ENCODE measurements at regions not wholly inside any gene's neighbourhood (a gene's known extent, or its start where the extent isn't known, plus 50 kb on each side); places are given as distances from the start of the nearest gene placed in this dataset.

DNA sequence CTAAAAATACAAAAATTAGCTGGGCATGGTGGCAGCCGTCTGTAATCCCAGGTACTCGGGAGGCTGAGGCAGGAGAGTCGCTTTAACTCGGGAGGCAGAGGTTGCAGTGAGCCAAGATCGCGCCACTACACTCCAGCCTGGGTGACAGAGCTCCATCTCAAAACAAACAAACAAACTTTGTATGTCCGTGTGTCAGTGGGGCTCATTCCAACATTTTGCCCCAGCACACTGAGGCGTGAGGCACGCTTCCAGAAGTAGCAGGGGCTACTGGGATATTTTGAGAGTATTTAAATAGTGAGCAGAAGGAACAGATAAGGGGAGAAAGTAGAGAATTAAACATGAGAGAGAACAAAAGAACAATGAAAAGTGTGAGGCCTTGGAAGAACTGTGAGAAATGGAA, 83.3 kb upstream of the TANK start:
- no peak for DNase-seq

DNA sequence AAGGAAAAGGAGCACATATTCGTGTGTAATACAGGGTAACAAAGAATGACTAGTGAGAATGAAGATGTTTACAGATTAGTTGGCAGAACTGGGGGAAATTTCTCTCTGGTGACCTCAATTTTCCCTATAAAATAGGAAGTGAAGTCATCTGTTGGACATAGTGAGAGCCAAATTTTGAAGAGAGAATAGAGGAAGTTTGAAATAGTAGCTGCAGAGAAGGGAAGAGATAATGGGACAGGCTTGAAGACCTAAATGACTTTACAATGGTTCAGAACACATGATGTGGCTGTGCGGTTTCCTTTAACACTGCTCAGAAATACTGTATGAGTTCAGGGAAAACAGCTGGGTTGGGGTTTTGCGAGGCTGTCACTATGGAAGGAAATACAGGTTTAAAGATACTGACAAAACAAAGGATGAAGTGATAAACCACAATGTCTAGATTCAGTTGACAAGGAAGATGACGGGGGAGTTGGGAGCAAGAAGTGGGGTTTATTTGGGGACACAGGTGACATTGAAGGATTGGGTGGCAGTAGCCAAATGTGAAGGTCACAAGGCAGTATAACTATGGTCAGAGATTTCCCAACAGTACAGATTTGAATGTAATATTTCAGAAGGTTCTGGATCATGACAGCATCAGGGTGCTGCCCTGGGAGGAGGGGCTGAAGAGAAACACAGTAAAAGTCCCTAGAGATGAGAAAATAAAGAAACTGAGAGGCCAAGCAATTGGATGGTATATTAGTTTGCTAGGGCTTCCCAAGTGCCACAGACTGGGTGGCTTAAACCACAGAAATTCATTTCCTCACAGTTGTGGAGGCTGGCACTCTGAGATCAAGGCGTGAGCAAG, 82.6 kb upstream of the TANK start:
- no peak for DNase-seq

DNA sequence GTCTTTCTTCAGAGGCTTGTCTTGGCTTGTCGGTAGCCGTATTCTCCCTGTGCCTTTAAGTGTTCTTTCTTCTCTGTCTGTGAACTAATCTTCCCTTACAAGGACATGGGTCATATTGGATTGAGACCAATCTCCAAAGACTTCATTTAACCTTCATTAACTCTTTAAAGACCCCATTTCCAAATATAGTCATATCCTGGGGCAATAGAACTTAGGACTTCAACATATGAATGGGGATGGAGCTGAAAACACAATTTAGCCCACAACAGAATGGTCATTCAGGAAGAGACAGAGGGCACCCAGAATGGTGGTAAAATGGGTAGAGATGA, 82.1 kb upstream of the TANK start:
- no peak for DNase-seq

DNA sequence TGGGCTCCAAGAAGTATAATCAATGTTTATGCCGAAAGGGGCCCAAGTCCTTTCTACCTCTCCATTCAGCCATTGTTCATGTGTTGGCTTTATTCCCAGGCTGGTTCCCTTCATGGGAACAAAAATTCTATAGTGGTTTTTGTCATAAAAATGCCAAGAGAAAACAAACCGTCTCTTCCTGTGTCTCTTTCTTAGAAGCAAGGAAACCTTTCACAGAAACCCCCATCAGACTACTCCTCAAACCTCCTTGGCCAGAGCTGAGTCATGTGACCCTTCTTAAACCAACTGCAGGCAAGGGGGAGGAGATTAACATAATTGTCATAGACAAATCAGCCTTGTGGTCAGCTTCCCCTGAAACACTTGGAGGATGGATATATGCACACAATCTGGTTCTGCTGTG, 75.1 kb upstream of the TANK start:
- DNase-seq, result no peak

DNA sequence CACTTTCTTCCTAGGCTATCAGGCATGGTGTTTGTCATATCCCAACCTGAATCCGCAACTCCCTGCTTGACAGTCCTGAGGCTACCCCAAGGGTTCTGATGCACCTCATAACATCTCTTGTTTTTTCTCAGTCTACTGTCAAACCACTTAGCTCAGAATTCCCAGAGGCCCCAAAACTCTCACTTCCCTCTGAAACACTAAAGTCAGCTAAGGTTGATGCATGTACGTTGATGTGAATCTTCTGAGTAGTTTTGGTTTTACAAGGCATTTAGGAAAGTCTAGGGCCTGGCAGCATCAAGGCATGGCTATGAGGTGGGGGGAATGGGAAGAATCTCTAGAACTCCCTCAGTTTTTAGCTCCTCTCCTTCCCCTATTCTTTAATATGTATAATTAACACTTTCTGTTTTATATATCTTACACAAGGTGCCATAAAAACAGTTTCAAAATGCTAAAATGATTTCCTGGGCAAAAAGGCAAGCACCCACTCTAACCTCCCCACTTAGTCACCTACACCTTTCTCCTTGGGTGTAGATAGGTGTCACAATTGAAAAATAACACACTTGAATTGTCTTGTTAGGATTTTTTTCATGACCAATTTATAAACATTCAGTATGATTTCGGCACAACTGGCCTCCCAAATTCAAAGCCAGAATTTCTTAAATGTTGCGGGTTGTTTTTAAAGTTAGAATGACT, 71.4 kb upstream of the TANK start:
- no peak for DNase-seq

DNA sequence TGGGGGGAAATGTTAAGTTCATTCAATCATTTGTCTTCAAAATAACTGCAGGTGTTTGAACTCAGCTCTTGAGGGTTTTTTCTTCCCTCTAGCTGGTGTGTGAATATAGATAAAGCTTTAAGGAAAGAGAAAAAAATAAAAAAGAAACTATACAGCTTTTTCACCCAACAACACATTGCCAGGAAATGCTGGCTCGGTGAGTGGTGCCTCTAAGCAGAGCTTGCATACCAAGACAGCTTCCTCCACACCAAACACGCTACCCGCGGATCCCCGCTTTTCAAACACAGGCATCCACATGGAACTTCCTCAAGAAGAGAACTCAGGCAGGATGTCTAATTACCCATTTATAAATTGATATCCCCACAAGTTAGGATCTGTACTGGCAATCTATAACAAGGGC, 69.8 kb upstream of the TANK start:
- no peak for DNase-seq

DNA sequence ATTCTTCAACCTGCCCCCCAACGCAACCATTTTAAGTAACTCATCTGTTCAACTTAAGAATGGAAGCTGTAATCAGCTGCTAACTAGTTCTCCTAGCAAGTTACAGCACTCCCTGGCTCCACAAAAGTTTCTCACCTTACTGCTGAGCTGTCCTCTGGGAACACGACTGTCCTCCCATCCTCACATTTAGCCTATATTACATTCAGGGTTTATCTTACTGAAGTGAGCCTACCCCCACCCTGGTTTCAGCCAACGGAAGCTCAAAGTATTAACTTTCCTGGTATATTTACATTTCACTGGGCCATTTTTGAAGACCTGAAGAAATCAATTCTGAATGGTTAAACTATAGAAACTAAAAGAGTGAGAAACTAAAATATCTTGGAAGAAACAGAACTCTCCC, 64.9 kb upstream of the TANK start:
- DNase-seq, result no peak

DNA sequence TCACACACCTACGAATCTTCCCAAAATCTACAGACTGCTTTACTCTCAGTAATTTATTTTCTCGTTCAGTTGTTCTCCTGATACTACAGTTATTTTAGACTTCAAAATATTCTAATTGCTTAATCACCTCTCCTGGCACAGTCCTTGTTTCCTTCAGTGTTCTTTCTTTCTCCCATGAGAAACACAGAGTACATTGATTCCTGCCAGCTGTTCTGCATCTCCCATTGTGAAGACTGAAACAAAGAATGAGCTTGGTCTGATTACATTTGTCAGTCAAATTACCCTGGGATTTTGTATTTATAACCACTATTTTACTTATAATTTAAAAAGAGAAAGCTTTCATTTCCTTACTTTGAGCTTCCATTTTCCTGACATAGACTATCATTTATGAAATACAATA, 63.9 kb upstream of the TANK start:
- DNase-seq, result no peak

DNA sequence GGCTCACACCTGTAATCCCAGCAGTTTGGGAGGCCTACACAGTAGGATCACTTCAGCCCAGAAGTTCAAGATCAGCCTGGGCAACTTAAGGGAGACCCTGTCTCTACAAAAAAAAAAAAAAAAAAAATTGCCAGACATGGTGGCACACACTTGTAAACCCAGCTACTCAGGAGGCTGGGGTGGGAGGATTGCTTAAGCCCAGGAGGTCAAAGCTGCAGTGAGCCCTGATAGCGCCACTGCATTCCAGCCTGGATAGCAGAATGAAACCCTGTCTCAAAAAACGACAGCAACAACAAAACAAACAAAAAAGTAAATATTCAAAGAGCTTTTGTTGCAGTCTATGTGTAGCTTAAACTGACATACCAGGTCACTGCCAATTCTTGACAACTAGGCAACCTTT, 63.1 kb upstream of the TANK start:
- no peak for DNase-seq

DNA sequence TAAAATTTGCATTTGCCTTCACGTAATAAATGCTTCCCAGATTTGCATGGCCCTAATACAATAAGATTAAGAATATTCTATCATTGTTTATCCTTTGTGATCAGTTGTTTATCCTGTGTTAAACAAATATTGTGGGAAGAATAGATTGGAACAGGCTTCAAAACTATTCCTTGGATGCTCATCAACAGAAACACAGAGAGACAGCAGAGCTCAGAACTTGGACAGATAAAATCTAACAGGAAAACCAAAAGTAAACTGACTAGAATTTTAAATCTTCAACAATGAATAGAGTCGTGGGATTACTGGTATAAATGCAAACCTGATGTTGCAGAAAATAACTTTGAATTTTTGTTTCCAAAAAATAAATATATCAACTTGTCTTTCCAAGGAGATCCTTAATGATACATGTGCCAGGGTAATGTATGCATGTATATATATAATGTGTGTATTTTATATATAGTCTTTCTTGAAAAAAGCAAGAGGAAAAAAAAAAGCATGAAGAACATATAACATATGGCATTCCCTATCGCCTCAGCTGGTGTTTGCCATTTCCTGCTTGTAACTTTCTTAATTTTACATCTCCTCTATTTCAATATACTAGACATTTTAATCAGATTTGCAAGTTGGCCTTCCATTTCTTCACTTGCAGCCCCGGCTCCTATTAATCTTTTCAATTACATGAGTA, 59.9 kb upstream of the TANK start:
- no peak for DNase-seq

DNA sequence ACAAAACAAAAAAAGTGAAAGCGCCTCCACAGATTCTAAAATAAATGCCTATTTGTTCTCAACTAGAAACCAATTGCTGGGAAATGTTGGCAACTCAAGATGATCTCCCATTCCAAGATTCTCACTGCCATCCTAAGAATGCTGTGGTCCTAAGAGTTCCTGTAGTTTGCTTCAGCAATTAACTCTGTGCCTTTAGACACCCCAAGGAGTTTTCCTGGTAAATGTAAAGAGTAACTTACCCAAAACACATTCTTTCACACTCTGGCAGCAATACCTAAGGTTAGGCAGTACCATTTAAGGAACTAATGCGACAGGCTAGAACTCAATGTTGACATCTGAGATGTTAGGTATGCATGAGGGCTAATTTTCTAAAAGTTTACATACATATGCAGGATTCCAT, 58.8 kb upstream of the TANK start:
- DNase-seq, result no peak

DNA sequence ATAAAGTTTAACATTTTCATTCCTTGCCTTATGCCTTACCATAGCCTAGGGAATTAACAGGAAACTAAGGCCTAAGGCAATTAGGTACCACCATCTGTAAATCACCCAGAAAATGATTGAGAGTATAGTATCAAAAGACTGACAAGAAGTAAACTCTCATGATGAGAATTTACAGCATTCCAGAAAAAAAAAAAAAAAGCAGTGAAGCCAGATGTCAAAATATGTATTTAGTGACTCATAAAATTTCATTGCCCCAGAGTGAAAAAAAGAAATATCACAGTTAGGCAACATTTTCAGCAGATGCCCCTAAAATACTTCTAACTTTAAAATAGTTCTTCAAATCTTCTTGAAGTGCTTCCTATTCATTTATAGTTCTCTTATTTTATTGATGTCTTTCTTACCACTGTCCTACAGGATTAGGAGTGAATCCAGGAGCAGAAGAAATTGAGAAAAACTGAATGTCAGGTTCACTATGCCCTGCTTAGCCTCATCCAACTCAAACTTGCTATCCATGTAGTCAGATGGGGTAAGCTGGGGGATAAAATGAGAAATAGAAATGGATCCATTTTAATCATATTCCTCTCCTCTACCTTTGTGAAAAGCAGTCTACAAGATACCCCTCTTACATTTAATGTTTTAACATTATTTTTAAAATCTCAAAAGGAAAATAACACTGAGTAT, 57.3 kb upstream of the TANK start:
- DNase-seq, result no peak

DNA sequence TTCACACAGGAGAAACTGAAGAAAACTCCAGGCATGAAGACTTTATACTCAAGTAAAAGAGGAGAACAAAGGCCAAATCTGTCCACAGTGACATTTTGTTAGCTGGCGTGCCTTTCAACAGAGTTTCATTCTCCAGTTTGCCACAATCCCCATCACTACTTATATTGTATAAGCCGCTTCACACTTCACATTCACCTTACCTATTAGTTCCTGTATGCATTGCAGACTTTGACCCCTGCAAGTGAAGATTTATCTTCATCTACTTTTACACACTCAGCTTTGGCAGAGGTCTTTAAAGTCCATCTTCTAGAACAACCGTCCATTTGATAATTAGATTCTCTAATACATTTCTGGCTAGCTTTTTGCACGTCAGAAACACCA, 56.8 kb upstream of the TANK start:
- no peak for DNase-seq

DNA sequence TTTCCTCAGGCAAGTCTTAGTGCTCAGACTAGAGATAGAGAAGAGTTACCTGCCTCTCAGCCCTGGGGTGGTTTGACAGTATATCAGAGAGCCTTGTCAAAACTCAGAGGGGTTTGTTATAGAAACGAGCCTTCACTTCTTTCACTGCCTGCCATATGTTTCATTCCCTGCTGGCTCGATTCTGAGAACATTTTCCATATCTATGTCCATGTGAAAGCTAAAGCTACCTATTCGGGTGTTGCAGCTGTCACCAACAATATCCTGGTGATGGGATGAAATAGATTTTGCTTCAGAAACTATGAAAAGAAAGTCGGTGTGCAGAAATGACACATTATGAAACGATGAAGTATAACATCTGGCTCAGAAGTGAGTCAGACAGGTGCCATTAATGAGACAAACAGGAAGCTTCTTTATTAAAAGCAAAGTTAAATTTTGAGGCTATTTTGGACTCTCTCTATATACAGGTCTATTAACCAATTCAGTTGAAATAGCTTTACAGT, 56.1 kb upstream of the TANK start:
- DNase-seq, result no peak

DNA sequence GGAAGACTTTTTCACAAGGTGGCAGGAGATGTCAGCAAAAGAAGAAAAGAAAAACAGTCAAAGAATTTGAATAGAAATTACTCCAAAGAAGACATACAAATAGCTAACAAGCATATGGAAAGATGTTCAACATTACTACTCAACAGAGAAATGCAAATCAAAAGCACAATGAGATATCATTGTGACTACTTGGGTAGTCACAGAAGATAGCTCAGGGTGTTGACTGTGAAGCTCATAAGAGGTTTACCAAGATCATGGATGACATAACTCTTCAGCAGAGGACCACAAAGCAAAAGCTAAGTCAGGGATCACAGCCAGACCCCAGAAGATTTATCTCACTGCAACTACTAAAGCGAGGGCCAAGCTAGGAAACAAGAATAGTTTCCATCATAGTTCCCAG, 53.0 kb upstream of the TANK start:
- DNase-seq, result no peak
